IMR-90 (cell line): ENCODE measurements at regions not wholly inside any gene's neighbourhood (a gene's known extent, or its start where the extent isn't known, plus 50 kb on each side); places are given as distances from the start of the nearest gene placed in this dataset.
A peak's percentile ranks its signal among the peaks of the same experiment; 100 is the strongest.

Experiments used
- ATAC-seq: fragments of 200-7000 bp; cut with Tn5 transposase; 2 replicates; pipeline ENCODE4 v1.9.1; 2020; ENCODE audit warnings: low read depth, mild to moderate bottlenecking, moderate library complexity
- BruUV-seq: library from RNA; stranded (reverse); fragments of 400-500 nt; replicated peaks from 2 replicates; lab custom pipeline; 2021; lab: Mats Ljungman, UMichigan
- CTCF ChIA-PET: fragments of 300-600 bp; formaldehyde crosslinking; extraction: SDS; loops from one replicate; lab custom pipeline; 2021; ENCODE audit warnings: antibody characterized with exemption; lab: Yijun Ruan, JAX
- POLR2A ChIA-PET: fragments of 300-600 bp; sonication (Branson Sonifier 250); formaldehyde crosslinking; loops from one replicate; lab custom pipeline; 2022; ENCODE audit warnings: antibody characterized with exemption; ENCODE audit not compliant: unreplicated experiment; lab: Charles Lee
- DNase-seq: peaks from one replicate; pipeline ENCODE4 v3.0.0; 2013
- H2AFZ ChIP-seq: replicated peaks from 2 replicates; pipeline ENCODE3; 2013; ENCODE audit warnings: low read length, mild to moderate bottlenecking; ENCODE audit not compliant: poor library complexity
- H2AK5ac ChIP-seq: 2 replicates; pipeline ENCODE4 v1.6.1; 2013; ENCODE audit warnings: low read depth, low read length, inconsistent platforms
- H2AK9ac ChIP-seq: replicated peaks from 2 replicates; pipeline ENCODE3; 2013; ENCODE audit warnings: mild to moderate bottlenecking, low read depth, low read length, moderate library complexity; ENCODE audit not compliant: poor library complexity
- H2BK120ac ChIP-seq: 2 replicates; pipeline ENCODE4 v1.6.1; 2013; ENCODE audit warnings: low read depth, low read length, inconsistent platforms
- H2BK15ac ChIP-seq: 3 replicates; pipeline ENCODE4 v1.6.1; 2013; ENCODE audit warnings: low read depth, low read length, inconsistent platforms
- H2BK20ac ChIP-seq: 2 replicates; pipeline ENCODE4 v1.6.1; 2013; ENCODE audit warnings: low read depth, mild to moderate bottlenecking, inconsistent platforms, low read length, moderate library complexity
- H2BK5ac ChIP-seq: 2 replicates; pipeline ENCODE4 v1.6.1; 2013; ENCODE audit warnings: mild to moderate bottlenecking, low read depth, low read length, inconsistent platforms; ENCODE audit not compliant: poor library complexity, severe bottlenecking
- H3K14ac ChIP-seq: replicated peaks from 2 replicates; pipeline ENCODE4 v1.6.1; 2013; ENCODE audit warnings: low read depth, low read length, inconsistent platforms
- H3K18ac ChIP-seq: 2 replicates; pipeline ENCODE4 v1.6.1; 2013; ENCODE audit warnings: low read depth, low read length, control low read depth
- H3K23ac ChIP-seq: 2 replicates; pipeline ENCODE4 v1.6.1; 2013; ENCODE audit warnings: low read depth, low read length, inconsistent platforms
- H3K27ac ChIP-seq: 2 replicates; pipeline ENCODE4 v1.5.1; 2013; ENCODE audit warnings: mild to moderate bottlenecking, control low read depth, low read length; ENCODE audit not compliant: insufficient read depth
- H3K27me3 ChIP-seq: 2 replicates; pipeline ENCODE4 v1.6.1; 2013; ENCODE audit warnings: low read length; ENCODE audit not compliant: control insufficient read depth, insufficient read depth
- H3K36me3 ChIP-seq: 2 replicates; pipeline ENCODE4 v1.6.1; 2013; ENCODE audit warnings: low read length, mixed read lengths; ENCODE audit not compliant: control insufficient read depth, insufficient read depth
- H3K4ac ChIP-seq: 2 replicates; pipeline ENCODE4 v1.6.1; 2013; ENCODE audit warnings: low read depth, low read length, inconsistent platforms
- H3K4me1 ChIP-seq: 2 replicates; pipeline ENCODE4 v1.6.1; 2013; ENCODE audit warnings: low read length, mixed read lengths; ENCODE audit not compliant: control insufficient read depth, insufficient read depth
- H3K4me2 ChIP-seq: 2 replicates; pipeline ENCODE4 v1.6.1; 2013; ENCODE audit warnings: low read depth, mild to moderate bottlenecking, control low read depth, low read length, moderate library complexity
- H3K4me3 ChIP-seq: 2 replicates; pipeline ENCODE4 v1.5.1; 2013; ENCODE audit warnings: low read depth, mild to moderate bottlenecking, control low read depth, low read length, moderate library complexity; ENCODE audit not compliant: insufficient read depth
- H3K56ac ChIP-seq: 2 replicates; pipeline ENCODE4 v1.6.1; 2013; ENCODE audit warnings: low read length, inconsistent platforms; ENCODE audit not compliant: insufficient read depth; ENCODE audit errors: extremely low read depth
- H3K79me1 ChIP-seq, 2 experiments: 2 replicates each; pipeline ENCODE4 v1.6.1; 2013; ENCODE audit warnings: low read length in 2 of 2, inconsistent platforms in 1 of 2, low read depth in 1 of 2
- H3K9ac ChIP-seq: 2 replicates; pipeline ENCODE4 v1.6.1; 2013; ENCODE audit warnings: low read depth, low read length, control low read depth
- H3K9me1 ChIP-seq: 2 replicates; pipeline ENCODE4 v1.6.1; 2013; ENCODE audit warnings: low read length, inconsistent platforms; ENCODE audit not compliant: insufficient read depth
- H3K9me3 ChIP-seq: 2 replicates; pipeline ENCODE4 v1.6.1; 2013; ENCODE audit warnings: low read length; ENCODE audit not compliant: control insufficient read depth, insufficient read depth
- H4K20me1 ChIP-seq: 2 replicates; pipeline ENCODE4 v1.6.1; 2013; ENCODE audit warnings: low read length, inconsistent platforms; ENCODE audit not compliant: insufficient read depth
- H4K5ac ChIP-seq: 2 replicates; pipeline ENCODE4 v1.6.1; 2013; ENCODE audit warnings: mild to moderate bottlenecking, low read depth, low read length, control low read depth
- H4K8ac ChIP-seq, 2 experiments: 2 replicates each; pipeline ENCODE4 v1.6.1; 2013; ENCODE audit warnings: low read depth in 2 of 2, low read length in 2 of 2, control low read depth in 1 of 2, inconsistent platforms in 1 of 2
- H4K91ac ChIP-seq: 2 replicates; pipeline ENCODE4 v1.6.1; 2013; ENCODE audit warnings: low read depth, low read length, inconsistent platforms; ENCODE audit not compliant: insufficient read depth
- BHLHE40 ChIP-seq: fragments of 150-350 bp; IDR thresholded peaks from 2 replicates; pipeline ENCODE4 v1.6.1; 2016; ENCODE audit warnings: mild to moderate bottlenecking, low read depth, low read length
- CEBPB ChIP-seq: IDR thresholded peaks from 2 replicates; pipeline ENCODE4 v1.6.1; 2012; ENCODE audit warnings: low read depth, low read length, improper control_type of control experiment
- CHD1 ChIP-seq: IDR thresholded peaks from 2 replicates; pipeline ENCODE4 v1.6.1; 2012; ENCODE audit warnings: low read depth, low read length, improper control_type of control experiment
- FOS ChIP-seq: fragments of 150-350 bp; IDR thresholded peaks from 2 replicates; pipeline ENCODE4 v1.6.1; 2016; ENCODE audit warnings: low read depth, low read length
- MAZ ChIP-seq: IDR thresholded peaks from 2 replicates; pipeline ENCODE4 v1.6.1; 2012; ENCODE audit warnings: low read depth, mild to moderate bottlenecking, low read length, improper control_type of control experiment, moderate library complexity, borderline replicate concordance
- MXI1 ChIP-seq: IDR thresholded peaks from 2 replicates; pipeline ENCODE4 v1.6.1; 2012; ENCODE audit warnings: low read depth, mild to moderate bottlenecking, low read length, moderate library complexity, borderline replicate concordance
- NFE2L2 ChIP-seq: fragments of 150-350 bp; IDR thresholded peaks from 2 replicates; pipeline ENCODE4 v1.6.1; 2016; ENCODE audit warnings: low read depth, mild to moderate bottlenecking, low read length
- POLR2A ChIP-seq: IDR thresholded peaks from 2 replicates; pipeline ENCODE4 v1.6.1; 2012; ENCODE audit warnings: mild to moderate bottlenecking, low read depth, low read length
- RAD21 ChIP-seq: IDR thresholded peaks from 2 replicates; pipeline ENCODE4 v1.6.1; 2012; ENCODE audit warnings: low read length, improper control_type of control experiment
- SMC3 ChIP-seq: fragments of 150-350 bp; IDR thresholded peaks from 2 replicates; pipeline ENCODE4 v1.6.1; 2016; ENCODE audit warnings: low read depth, mild to moderate bottlenecking, antibody characterized with exemption, low read length, moderate library complexity
- WGBS, 2 experiments: methylation state at CpG; one replicate each; pipeline versions ENCODE4 v1.1.5 to v1.1.7; 2013; ENCODE audit warnings: missing lambda C conversion rate in 2 of 2; ENCODE audit not compliant: insufficient read length in 1 of 2; ENCODE audit errors: extremely low coverage in 2 of 2; 5-methylcytosine and 5-hydroxymethylcytosine counted together
- dilution Hi-C: fragments of 300-500 bp; cut with HindIII; formaldehyde crosslinking; loops from one replicate; pipeline ENCODE4 v1.14.3; 2018; ENCODE audit warnings: low sequenced_read_pairs; ENCODE audit not compliant: unreplicated experiment
- in situ Hi-C: fragments of 300-500 bp; cut with MboI; formaldehyde crosslinking; loops from 3 replicates; pipeline ENCODE4 v1.14.3; 2019; ENCODE audit warnings: low sequenced_read_pairs, inconsistent platforms, mixed read lengths
- intact Hi-C: fragments of 100-400 bp; cut with micrococcal nuclease; formaldehyde crosslinking; loops from 2 replicates; pipeline ENCODE4 v1.10.0; 2022
- TF ChIP-seq, protein P1 (sequence below): fragments of 150-350 bp; IDR thresholded peaks from 2 replicates; pipeline ENCODE4 v1.6.1; 2017; ENCODE audit warnings: mild to moderate bottlenecking, antibody characterized with exemption, low read length, low read depth
- TF ChIP-seq, protein P2 (sequence below): conservative IDR thresholded peaks from 2 replicates; pipeline ENCODE4 v1.5.1; 2012; ENCODE audit warnings: mild to moderate bottlenecking, low read depth, low read length, improper control_type of control experiment

DNA sequence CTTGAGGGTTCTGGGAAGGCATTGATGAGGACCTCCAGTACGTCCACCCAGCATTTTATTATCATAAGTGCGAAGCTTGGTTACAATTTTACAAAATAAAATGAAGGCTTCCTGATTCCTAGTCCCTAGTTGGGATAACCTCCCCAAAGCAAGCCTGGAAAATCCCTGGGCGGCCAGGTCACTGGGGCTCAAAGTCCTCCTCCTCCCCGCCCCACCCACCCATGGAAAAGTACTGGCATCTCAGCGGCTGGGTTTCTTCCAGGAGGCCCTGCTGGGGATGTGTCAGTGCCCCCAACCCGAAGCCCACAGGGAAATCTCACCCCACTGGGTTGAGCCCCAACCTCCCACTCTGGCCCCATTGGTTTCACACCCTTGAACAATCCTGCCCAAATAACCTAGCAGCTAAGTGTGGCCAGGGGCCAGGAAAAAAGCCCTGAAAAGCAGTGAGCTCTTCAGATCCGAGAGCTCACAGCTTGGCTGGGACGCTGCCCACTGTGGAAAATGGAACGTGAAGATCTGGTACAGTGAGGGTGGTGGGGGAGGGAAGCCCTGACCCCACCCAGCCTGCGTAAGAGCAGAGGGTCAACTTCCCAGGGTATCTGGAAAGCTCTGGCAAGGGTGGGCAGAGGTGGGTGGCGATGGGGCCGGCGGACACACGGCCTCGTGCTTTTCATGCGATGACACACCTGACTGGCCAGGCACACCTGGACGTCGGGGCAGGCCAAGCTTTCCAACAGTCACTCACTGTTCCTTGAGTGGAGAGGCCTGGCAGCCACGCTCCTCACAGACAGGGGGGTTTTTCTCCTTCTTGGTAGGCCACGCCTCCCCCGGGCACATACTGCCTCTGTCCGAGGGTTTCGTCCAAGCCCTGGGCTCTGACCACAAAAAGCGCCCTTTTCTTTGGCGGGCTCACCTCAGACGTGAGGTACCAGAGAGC, 324.5 kb downstream of the SOX9 start (continued):
- TF ChIP-seq, protein P1, sequence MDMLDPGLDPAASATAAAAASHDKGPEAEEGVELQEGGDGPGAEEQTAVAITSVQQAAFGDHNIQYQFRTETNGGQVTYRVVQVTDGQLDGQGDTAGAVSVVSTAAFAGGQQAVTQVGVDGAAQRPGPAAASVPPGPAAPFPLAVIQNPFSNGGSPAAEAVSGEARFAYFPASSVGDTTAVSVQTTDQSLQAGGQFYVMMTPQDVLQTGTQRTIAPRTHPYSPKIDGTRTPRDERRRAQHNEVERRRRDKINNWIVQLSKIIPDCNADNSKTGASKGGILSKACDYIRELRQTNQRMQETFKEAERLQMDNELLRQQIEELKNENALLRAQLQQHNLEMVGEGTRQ: no peak
- no peak for TF ChIP-seq CEBPB

DNA sequence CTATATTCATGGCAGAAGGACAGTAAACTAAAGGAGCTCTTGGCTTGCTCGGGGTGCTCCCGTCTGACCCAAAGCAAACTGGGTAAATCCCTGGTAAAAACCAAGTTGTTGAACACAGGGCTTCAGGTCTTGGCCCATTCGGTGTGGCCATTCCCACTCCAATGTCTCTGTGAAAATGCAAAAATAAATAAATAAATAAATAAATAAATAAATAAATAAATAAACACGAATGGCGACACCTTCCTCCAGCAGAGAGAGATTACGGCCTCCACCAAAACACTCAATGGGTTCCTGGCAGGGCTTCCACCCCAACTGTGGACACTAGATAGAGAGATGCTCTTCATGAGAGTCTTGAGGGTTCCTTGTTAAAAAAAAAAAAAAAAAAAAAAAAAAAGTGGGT, 325.3 kb downstream of the SOX9 start:
- H2AK5ac ChIP-seq: peak overlapping the region; percentile 79
- in situ Hi-C loops: no loop called here
- H3K79me1 ChIP-seq: peaks cover 23 to 43% of the 10 kb centered on the region in 2 experiments
- no peak overlapping the region for H2BK120ac ChIP-seq
- WGBS, 2 experiments: no CpG with 5 or more reads among the region's 6 CpGs
- peak overlapping the region; percentile 16; the same call in 1 of the 3 replicates for H2BK15ac ChIP-seq
- no peak overlapping the region for H2BK20ac ChIP-seq
- peak overlapping the region; percentile 48; the same call in 1 of the 2 replicates for H4K91ac ChIP-seq
- H4K20me1 ChIP-seq: no peaks in the 10 kb centered on the region
- POLR2A ChIA-PET: no interaction called here
- no peaks in the 10 kb centered on the region for H3K27me3 ChIP-seq
- peak overlapping the region; percentile 60 for H3K4ac ChIP-seq
- no peak overlapping the region for H3K23ac ChIP-seq
- dilution Hi-C loops: no loop called here
- no peak overlapping the region for H2AK9ac ChIP-seq
- no peak overlapping the region for H2BK5ac ChIP-seq
- CTCF ChIA-PET: interaction anchor here (0.6 kb wide), 1 partner anchor 1521 kb away, joined by 4 read pairs; no protein-coding TSS in a partner anchor
- no peak overlapping the region for H3K4me2 ChIP-seq
- no peaks in the 10 kb centered on the region for H3K36me3 ChIP-seq
- H2AFZ ChIP-seq: no peak overlapping the region
- peaks cover 13% of the 10 kb centered on the region for H3K9me1 ChIP-seq
- ATAC-seq (no peak), DNase-seq (no peak)
- peak overlapping the region; percentile 27 to 55; a peak in 1 of 4 replicates for H4K8ac ChIP-seq
- BruUV-seq: no TSS peak
- H3K18ac ChIP-seq: peak overlapping the region; percentile 61
- peak overlapping the region; percentile 61; the same call in 1 of the 2 replicates for H4K5ac ChIP-seq
- no peaks in the 10 kb centered on the region for H3K9me3 ChIP-seq
- peak overlapping the region; percentile 65 for H3K14ac ChIP-seq
- no peak overlapping the region for H3K4me3 ChIP-seq
- no peak overlapping the region for H3K56ac ChIP-seq
- intact Hi-C loops: no loop called here
- H3K27ac ChIP-seq: peak overlapping the region; percentile 60; the same call in 1 of the 2 replicates
- no peak overlapping the region for H3K9ac ChIP-seq
- peaks cover 10% of the 10 kb centered on the region; the same call in 1 of the 2 replicates for H3K4me1 ChIP-seq
- no peak for TF ChIP-seq FOS
- no peak for TF ChIP-seq NFE2L2
- TF ChIP-seq CEBPB: no peak
- TF ChIP-seq CHD1: no peak
- TF ChIP-seq, protein P2, sequence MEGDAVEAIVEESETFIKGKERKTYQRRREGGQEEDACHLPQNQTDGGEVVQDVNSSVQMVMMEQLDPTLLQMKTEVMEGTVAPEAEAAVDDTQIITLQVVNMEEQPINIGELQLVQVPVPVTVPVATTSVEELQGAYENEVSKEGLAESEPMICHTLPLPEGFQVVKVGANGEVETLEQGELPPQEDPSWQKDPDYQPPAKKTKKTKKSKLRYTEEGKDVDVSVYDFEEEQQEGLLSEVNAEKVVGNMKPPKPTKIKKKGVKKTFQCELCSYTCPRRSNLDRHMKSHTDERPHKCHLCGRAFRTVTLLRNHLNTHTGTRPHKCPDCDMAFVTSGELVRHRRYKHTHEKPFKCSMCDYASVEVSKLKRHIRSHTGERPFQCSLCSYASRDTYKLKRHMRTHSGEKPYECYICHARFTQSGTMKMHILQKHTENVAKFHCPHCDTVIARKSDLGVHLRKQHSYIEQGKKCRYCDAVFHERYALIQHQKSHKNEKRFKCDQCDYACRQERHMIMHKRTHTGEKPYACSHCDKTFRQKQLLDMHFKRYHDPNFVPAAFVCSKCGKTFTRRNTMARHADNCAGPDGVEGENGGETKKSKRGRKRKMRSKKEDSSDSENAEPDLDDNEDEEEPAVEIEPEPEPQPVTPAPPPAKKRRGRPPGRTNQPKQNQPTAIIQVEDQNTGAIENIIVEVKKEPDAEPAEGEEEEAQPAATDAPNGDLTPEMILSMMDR: no peak
- no peak for TF ChIP-seq MXI1
- TF ChIP-seq RAD21: no peak
- no peak for TF ChIP-seq BHLHE40
- TF ChIP-seq, protein P1: no peak
- no peak for TF ChIP-seq SMC3
- TF ChIP-seq POLR2A: no peak
- TF ChIP-seq MAZ: no peak
